A204.1 (cell line): ENCODE measurements at regions not wholly inside any gene's neighbourhood (a gene's known extent, or its start where the extent isn't known, plus 50 kb on each side); places are given as distances from the start of the nearest gene placed in this dataset.
"Not testable (repeated sequence)": the region's sequence is repeated elsewhere in the genome, so short reads cannot be mapped to it uniquely, and the experiment has no call there.

Source experiments
- FAIRE-seq: peaks from 2 replicates; lab custom pipeline; 2012; peaks lifted over from hg19 to GRCh38; lab: Jason Lieb, UNC

- FAIRE-seq: no peak
Measured at GRCh38 chr3:35849496-35849895, 210.2 kb downstream of the ARPP21 start.

DNA sequence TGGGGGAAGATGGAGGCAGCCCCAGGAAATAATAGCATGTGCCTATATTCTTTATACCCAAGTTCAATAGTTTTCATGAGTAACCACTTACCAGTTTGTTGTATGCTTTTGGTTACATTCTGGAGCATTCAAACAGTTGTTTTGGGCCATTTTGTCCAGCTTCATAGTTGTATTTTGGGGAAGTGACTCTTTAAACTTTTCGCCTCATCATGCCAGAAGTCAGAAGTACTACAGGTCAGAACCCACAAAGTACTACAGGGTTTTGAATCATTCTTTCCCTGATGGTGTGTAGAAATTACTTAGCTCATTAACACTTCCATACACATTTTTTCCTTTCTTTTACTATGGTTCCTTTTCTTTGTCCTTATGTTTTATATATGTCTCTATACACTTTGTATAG, 210.6 kb downstream of the ARPP21 start:
- FAIRE-seq: no peak

- FAIRE-seq: no peak
Measured at GRCh38 chr3:35857004-35857403, 217.7 kb downstream of the ARPP21 start.

GRCh38 chr3:35862057-35862456, 222.7 kb downstream of the ARPP21 start:
- no peak for FAIRE-seq

- no peak for FAIRE-seq
Measured at GRCh38 chr3:35864871-35865270, 225.5 kb downstream of the ARPP21 start.

- FAIRE-seq: no peak
Measured at GRCh38 chr3:35867791-35868190, 228.5 kb downstream of the ARPP21 start.

- no peak for FAIRE-seq
Measured at GRCh38 chr3:35871009-35871408, 231.7 kb downstream of the ARPP21 start.

DNA sequence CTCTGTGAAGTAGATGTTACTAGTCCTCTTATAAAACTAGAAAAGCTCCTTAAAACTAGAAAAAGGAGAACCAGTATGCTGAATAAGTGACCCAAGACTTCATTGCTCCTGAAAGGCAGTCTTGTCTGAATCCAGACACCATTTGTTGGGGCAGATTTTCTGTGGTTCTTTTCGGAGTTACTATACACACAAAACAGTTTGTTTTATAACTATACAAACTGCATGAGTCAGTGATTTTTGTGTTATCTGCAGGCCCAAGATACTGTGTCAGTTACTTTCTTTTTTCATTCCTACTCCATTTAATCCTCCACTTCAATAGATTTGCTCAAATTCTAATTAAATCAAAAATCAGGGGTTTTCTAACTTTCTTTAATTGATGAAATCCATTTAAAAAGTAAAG, 244.6 kb downstream of the ARPP21 start:
- FAIRE-seq: no peak

DNA sequence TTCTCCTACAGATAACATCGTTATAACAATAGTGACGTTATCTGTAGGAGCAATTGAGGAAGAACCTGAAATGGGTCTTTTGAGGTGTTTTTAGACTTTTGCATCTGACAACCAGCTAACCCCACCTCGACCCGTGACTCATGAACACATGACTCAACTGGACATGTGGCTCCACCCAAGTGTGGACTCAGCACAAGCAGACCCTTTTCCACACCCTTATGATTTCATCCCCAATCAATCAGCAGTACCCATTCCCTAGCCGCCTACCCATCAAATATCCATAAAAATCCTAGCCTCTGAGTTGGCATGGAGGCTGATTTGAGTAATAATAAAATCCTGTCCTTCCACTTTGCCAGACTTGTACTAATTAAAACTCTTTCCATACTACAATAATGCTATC, 255.4 kb downstream of the ARPP21 start:
- FAIRE-seq: no peak

DNA sequence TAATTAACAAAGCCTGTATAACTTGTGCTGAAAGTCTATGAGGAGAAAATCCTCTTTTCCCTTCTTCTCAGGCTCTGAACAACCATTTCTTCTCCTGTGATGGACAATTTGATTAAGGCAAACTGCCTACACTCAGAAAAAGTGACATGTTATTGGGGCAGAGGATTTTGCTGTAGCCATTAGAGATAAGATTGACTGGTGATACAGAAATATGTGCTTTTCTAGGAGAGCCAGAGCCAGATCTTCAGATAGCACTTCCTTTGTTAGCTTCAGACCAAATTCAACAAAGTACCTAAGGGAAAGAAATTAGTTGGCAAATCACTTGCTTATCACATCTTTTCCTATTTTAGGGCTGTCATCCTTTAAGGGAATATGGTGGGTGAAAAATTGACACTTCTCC, 259.9 kb downstream of the ARPP21 start:
- no peak for FAIRE-seq

GRCh38 chr3:35900079-35900478, 260.8 kb downstream of the ARPP21 start:
- FAIRE-seq: no peak

DNA sequence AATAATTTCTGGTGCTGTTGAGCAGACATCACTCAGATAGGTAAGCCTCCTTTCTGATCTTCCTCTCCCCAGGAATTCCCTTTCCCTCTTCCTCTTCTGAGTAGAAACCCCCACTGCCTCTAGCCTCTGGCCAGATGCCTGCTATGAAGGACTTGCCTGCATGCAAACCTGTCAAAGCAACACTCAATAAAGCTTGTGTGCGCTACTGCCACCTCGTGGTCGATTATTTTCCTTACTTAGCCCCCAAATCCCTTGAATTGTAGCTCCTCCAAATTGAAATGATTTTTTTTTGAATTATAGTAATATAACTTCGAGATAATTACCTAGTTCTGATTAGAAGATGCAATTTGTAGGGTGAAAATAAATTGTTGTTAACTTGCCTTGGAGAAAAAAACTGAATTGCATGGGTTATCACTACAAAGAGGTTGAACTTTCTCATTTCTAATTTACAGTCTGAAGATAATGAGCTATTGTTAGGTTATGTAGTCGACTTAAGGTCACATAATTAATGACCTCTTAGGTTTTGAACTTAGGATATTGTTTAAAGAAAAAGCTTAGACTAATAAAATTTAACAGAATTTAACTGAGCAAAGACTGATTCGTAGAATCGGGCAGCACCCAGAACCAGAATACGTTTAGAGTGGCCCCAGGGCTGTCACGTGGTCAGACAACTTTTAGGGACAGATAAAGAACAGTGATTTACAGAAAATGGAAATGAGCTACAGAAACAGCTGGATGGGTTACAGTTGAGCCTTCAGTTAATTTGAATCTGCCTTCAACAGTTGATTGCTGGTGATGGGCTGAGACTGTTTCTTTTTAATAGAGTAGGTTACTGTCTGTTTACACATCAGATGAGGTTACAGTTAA, 269.3 kb downstream of the ARPP21 start:
- peak; percentile 53 for FAIRE-seq

DNA sequence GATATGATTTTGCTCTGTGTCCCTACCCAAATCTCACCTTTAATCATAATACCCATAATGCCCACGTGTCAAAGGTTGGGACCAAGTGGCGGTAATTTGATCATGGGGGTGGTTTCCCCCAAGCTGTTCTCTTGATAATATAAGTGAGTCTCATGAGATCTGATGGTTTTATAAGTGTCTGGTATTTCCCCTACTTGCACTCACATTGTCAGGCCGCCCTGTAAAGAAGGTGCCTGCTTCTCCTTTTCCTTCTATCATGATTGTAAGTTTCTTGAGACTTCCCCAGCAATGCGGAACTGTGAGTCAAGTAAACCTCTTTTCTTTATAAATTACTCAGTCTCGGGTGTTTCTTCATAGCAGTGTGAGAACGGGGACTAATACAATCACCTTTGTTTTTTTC, 279.8 kb downstream of the ARPP21 start:
- no peak for FAIRE-seq

DNA sequence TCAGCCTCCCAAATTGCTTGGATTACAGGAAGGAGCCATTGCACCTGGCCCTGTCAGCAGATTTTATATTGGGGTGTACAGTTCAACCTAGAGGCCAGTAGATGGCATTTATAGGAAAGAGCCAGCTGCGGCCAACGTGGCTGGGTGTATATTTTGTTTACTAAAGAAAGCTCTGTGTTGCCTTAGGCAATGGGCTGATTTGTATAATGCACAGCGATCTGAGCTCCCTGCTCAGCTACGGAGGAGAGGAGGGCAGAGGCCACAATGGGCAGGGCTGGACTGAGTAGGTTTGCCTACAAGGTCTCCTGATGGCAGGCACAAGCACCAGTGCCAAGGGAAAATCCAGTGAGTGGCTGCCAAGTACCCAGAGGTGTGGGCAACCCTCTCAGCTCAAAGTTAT, 282.4 kb downstream of the ARPP21 start:
- FAIRE-seq: no peak

DNA sequence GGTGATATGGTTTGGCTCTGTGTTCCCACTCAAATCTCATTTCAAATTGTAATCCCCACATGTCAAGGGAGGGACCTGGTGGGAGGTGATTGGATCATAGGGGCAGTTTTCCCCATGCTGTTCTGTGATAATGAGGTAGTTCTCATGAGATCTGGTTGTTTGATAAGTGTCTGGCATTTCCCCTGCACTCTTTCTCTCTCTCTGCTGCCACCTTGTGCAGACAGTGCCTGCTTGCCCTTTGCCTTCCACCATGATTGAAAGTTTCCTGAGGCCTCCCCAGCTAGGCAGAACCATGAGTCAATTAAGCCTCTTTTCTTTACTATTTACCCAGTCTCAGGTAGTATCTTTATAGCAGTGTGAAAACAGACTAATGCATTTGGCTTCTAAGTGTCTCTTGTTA, 284.7 kb downstream of the ARPP21 start:
- FAIRE-seq: not testable (repeated sequence)

- FAIRE-seq: no peak
Measured at GRCh38 chr3:35927441-35927840, 288.1 kb downstream of the ARPP21 start.

GRCh38 chr3:35929158-35929557, 289.8 kb downstream of the ARPP21 start:
- FAIRE-seq: no peak

DNA sequence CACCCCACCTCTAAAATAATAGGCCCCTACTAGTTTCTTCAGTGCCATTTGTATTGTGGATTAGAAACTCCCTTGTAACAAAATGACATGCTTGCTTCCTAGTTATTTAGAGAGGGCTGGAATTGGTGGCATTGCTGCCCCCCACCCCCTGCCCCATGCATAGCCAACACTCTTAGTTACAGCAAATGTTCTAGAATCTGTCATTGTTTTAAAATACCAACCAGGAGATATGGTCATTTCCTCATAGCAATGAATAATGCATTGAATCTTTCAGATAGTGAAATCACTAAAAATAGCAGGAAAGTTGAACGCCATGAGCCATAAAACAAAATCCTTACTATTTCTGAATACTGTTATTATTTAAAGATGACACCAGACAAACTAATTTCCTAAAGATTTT, 292.5 kb downstream of the ARPP21 start:
- no peak for FAIRE-seq

DNA sequence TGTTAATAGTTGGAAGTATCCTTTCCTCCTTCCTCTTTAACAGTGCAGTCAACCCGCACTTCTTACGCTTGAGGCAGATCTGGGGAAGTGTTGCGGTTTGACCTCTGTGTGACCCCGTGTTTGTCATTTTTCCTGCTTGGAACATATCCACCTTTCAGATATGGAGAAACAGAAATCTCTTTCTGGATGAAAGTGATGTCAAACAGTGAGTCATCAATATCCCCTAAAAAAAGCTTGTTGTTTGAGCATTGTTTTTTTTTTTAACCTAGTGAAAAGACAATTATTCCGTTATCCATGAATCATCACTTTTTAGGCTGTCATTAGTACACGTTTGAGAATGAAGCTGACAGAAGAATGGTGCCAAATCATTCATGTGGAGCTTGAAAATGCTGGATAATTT, 293.7 kb downstream of the ARPP21 start:
- FAIRE-seq: no peak

DNA sequence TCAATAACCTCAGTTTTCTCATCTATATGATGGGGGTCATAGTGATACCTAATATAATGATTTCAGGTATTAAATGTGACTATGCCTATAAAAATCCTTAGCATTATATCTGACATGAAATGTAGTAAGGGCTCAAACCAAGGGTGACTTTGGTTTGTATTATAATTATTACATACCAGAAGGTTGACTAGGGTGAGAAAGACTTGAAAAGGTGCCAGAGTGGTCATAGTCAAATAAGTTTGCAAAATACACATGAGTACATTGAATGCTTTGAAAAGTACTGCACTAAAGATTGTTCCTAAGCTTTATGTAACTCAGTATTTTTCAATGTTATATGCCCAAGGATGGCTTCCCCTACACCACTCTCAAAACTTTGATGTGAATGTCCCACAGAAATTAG, 297.2 kb downstream of the ARPP21 start:
- FAIRE-seq: no peak

GRCh38 chr3:35944926-35945710, 305.8 kb downstream of the ARPP21 start:
- FAIRE-seq: no peak

DNA sequence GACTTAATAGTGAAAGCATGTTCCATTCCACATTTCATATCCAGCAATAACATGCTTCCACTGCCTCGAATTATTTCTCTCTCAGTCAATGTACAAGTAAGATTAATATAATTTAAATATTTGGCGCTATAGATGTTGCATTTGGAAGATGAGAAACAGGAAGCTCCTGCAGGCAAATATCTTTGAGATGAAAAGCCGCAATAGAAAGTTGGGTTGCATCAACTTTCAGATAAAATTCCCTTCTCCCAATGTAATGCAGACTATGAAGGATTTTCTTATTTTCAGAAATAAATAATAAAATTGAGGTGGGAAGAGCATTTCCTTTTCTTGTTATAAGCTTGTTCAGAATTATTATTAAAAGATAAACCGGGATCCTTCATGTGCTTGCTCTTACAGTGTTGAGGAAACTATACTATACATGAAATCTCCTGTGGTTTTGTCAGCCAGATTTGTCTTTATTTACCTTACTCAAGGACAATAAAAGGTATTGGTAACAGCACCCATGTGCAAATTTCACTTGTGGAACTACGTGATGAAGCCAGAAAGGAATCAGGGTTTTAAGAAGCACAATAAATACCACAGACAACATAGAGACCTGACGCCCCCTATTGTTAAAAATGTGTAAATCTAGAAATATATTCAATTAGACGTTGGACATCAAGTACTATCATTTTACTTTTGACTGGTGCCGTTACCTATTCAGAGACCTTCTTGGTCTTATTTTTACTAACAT, 307.0 kb downstream of the ARPP21 start:
- no peak for FAIRE-seq
